ENCODE measurements at regions not wholly inside any gene's neighbourhood (a gene's known extent, or its start where the extent isn't known, plus 50 kb on each side); places are given as distances from the start of the nearest gene placed in this dataset.

- DNase-seq (ENCODE audit: low spot score) = no peak
Observed at GRCh38 chr10:69740126-69740525, 61.6 kb upstream of the COL13A1 start.

- no peak for DNase-seq (ENCODE audit: low spot score)
Observed at GRCh38 chr10:69741252-69741651, 60.5 kb upstream of the COL13A1 start.

- DNase-seq (ENCODE audit: low spot score) = no peak
Observed at GRCh38 chr10:69741671-69742355, 59.9 kb upstream of the COL13A1 start.

- no peak for DNase-seq (ENCODE audit: low spot score)
Observed at GRCh38 chr10:69742356-69742695, 59.4 kb upstream of the COL13A1 start.

- no peak for DNase-seq (ENCODE audit: low spot score)
Observed at GRCh38 chr10:69742928-69743602, 58.6 kb upstream of the COL13A1 start.

GRCh38 chr10:69744971-69745370 is 56.7 kb upstream of the COL13A1 start:
- DNase-seq (ENCODE audit: low spot score) = no peak

- DNase-seq (ENCODE audit: low spot score) = no peak
Observed at GRCh38 chr10:69745698-69746097, 56.0 kb upstream of the COL13A1 start.

- DNase-seq (ENCODE audit: low spot score) = no peak
Observed at GRCh38 chr10:69747179-69747578, 54.5 kb upstream of the COL13A1 start.

- no peak for DNase-seq (ENCODE audit: low spot score)
Observed at GRCh38 chr10:69748621-69749020, 53.1 kb upstream of the COL13A1 start.

GRCh38 chr10:69749178-69750010 is 52.3 kb upstream of the COL13A1 start:
- no peak for DNase-seq (ENCODE audit: low spot score)

- DNase-seq (ENCODE audit: low spot score) = no peak
Observed at GRCh38 chr10:69750011-69750373, 51.7 kb upstream of the COL13A1 start.

GRCh38 chr10:69750725-69751124 is 51.0 kb upstream of the COL13A1 start:
- DNase-seq (ENCODE audit: low spot score) = no peak

GRCh38 chr10:69751214-69751613 is 50.5 kb upstream of the COL13A1 start:
- no peak for DNase-seq (ENCODE audit: low spot score)

All from germinal center (tissue), 1 donor.